SIG-M5 treated with dmso at 0.1 percent for 504 hours (cell line): ENCODE measurements at regions not wholly inside any gene's neighbourhood (a gene's known extent, or its start where the extent isn't known, plus 50 kb on each side); places are given as distances from the start of the nearest gene placed in this dataset.

Experiments
- DNase-seq: peaks from one replicate; lab custom pipeline; 2025; ENCODE audit not compliant: unreplicated experiment; lab: John Stamatoyannopoulos, UW

GRCh38 chr7:10802011-10802410 is 171.7 kb upstream of the PHF14 start:
- DNase-seq: no peak

GRCh38 chr7:10802526-10802925 is 171.1 kb upstream of the PHF14 start:
- DNase-seq: no peak

GRCh38 chr7:10803720-10804119 is 170.0 kb upstream of the PHF14 start:
- DNase-seq: no peak

GRCh38 chr7:10804770-10805169 is 168.9 kb upstream of the PHF14 start:
- no peak for DNase-seq

- no peak for DNase-seq
Observed at GRCh38 chr7:10815546-10815945, 158.1 kb upstream of the PHF14 start.

GRCh38 chr7:10821156-10821555 is 152.5 kb upstream of the PHF14 start:
- no peak for DNase-seq

- DNase-seq: no peak
Observed at GRCh38 chr7:10824154-10824553, 149.5 kb upstream of the PHF14 start.

- DNase-seq: no peak
Observed at GRCh38 chr7:10838228-10838627, 135.4 kb upstream of the PHF14 start.

- no peak for DNase-seq
Observed at GRCh38 chr7:10845225-10845624, 128.4 kb upstream of the PHF14 start.

GRCh38 chr7:10855583-10855982 is 118.1 kb upstream of the PHF14 start:
- no peak for DNase-seq

GRCh38 chr7:10860516-10860915 is 113.2 kb upstream of the PHF14 start:
- DNase-seq: no peak

- no peak for DNase-seq
Observed at GRCh38 chr7:10863476-10863875, 110.2 kb upstream of the PHF14 start.

- no peak for DNase-seq
Observed at GRCh38 chr7:10874666-10875065, 99.0 kb upstream of the PHF14 start.

- no peak for DNase-seq
Observed at GRCh38 chr7:10875080-10875479, 98.6 kb upstream of the PHF14 start.

GRCh38 chr7:10888861-10889260 is 84.8 kb upstream of the PHF14 start:
- DNase-seq: no peak

- peak; percentile 57 for DNase-seq
Observed at GRCh38 chr7:10889266-10889898, 84.3 kb upstream of the PHF14 start.

- DNase-seq: no peak
Observed at GRCh38 chr7:10908600-10908999, 65.1 kb upstream of the PHF14 start.

- no peak for DNase-seq
Observed at GRCh38 chr7:10910447-10910846, 63.2 kb upstream of the PHF14 start.

GRCh38 chr7:10912077-10912476 is 61.6 kb upstream of the PHF14 start:
- no peak for DNase-seq

GRCh38 chr7:10913457-10913856 is 60.2 kb upstream of the PHF14 start:
- no peak for DNase-seq

- DNase-seq: no peak
Observed at GRCh38 chr7:10918093-10918590, 55.5 kb upstream of the PHF14 start.

GRCh38 chr7:10919923-10920322 is 53.7 kb upstream of the PHF14 start:
- no peak for DNase-seq
